KMS-11 (cell line): ENCODE measurements at regions not wholly inside any gene's neighbourhood (a gene's known extent, or its start where the extent isn't known, plus 50 kb on each side); places are given as distances from the start of the nearest gene placed in this dataset.
"Not testable (repeated sequence)": the region's sequence is repeated elsewhere in the genome, so short reads cannot be mapped to it uniquely, and the experiment has no call there.

Experiments
- H2AFZ ChIP-seq: fragments of 200-600 bp; sonication (generic); 2 replicates; pipeline ENCODE4 v1.6.1; 2016; ENCODE audit warnings: antibody characterized with exemption, mixed run types, low read depth
- H3K27ac ChIP-seq: fragments of 200-600 bp; sonication (generic); 2 replicates; pipeline ENCODE4 v1.6.1; 2016; ENCODE audit warnings: mild to moderate bottlenecking, mixed run types
- H3K27me3 ChIP-seq: fragments of 200-600 bp; sonication (generic); 2 replicates; pipeline ENCODE4 v1.6.1; 2017; ENCODE audit warnings: mild to moderate bottlenecking, low read depth, mixed run types, moderate library complexity; ENCODE audit not compliant: insufficient read depth
- H3K36me3 ChIP-seq: fragments of 200-600 bp; sonication (generic); 2 replicates; pipeline ENCODE4 v1.6.1; 2017; ENCODE audit warnings: mild to moderate bottlenecking, mixed run types; ENCODE audit not compliant: insufficient read depth
- H3K4me1 ChIP-seq: fragments of 200-600 bp; sonication (generic); 2 replicates; pipeline ENCODE4 v1.6.1; 2016; ENCODE audit warnings: mild to moderate bottlenecking, low read depth, mixed run types; ENCODE audit not compliant: poor library complexity, severe bottlenecking
- H3K4me2 ChIP-seq: fragments of 200-600 bp; sonication (generic); 2 replicates; pipeline ENCODE4 v1.7.0; 2016; ENCODE audit warnings: mild to moderate bottlenecking, mixed run types
- H3K4me3 ChIP-seq: fragments of 200-600 bp; sonication (generic); IDR thresholded peaks from 2 replicates; pipeline ENCODE4 v1.6.1; 2017; ENCODE audit warnings: low read depth, low read length, mixed read lengths; ENCODE audit not compliant: insufficient read depth
- H3K79me2 ChIP-seq: fragments of 200-600 bp; sonication (generic); 2 replicates; pipeline ENCODE4 v1.6.1; 2016; ENCODE audit warnings: low read depth, mixed run types; ENCODE audit not compliant: insufficient read depth
- H3K9ac ChIP-seq: fragments of 200-600 bp; sonication (generic); 2 replicates; pipeline ENCODE4 v1.6.1; 2016; ENCODE audit warnings: mild to moderate bottlenecking, mixed run types
- H4K20me1 ChIP-seq: fragments of 200-600 bp; sonication (generic); 2 replicates; pipeline ENCODE4 v1.6.1; 2016; ENCODE audit warnings: mild to moderate bottlenecking, mixed run types; ENCODE audit not compliant: insufficient read depth
- CTCF ChIP-seq: fragments of 200-600 bp; sonication (generic); conservative IDR thresholded peaks from 2 replicates; pipeline ENCODE4 v1.6.1; 2017; ENCODE audit warnings: low read depth, mild to moderate bottlenecking, antibody characterized with exemption, low read length, moderate library complexity, mixed read lengths

DNA sequence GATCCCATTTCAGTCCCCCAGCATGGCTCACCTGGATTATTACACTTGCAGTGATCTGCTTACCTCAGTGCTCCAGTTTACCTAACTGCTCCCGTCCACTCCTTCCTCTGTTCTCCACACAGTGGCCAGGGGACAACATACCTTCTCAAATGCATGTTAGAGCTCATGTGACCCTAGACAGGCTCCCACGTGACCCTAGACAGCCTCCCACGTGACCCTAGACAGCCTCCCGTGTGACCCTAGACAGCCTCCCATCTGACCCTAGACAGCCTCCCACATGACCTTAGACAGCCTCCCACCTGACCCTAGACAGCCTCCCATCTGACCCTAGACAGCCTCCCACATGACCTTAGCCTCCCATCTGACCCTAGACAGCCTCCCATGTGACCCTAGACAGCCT lies 226.0 kb upstream of the TMEM132C start:
- no peak overlapping the region for H3K4me3 ChIP-seq
- TF ChIP-seq CTCF, result no peak
- no peak overlapping the region for H2AFZ ChIP-seq
- no peaks in the 10 kb centered on the region for H3K36me3 ChIP-seq
- no peaks in the 10 kb centered on the region for H3K27me3 ChIP-seq
- no peak overlapping the region for H3K9ac ChIP-seq
- H4K20me1 ChIP-seq, result no peaks in the 10 kb centered on the region
- H3K4me1 ChIP-seq, result peaks cover 5% of the 10 kb centered on the region
- no peaks in the 10 kb centered on the region for H3K79me2 ChIP-seq
- no peak overlapping the region for H3K4me2 ChIP-seq
- H3K27ac ChIP-seq, result no peak overlapping the region

DNA sequence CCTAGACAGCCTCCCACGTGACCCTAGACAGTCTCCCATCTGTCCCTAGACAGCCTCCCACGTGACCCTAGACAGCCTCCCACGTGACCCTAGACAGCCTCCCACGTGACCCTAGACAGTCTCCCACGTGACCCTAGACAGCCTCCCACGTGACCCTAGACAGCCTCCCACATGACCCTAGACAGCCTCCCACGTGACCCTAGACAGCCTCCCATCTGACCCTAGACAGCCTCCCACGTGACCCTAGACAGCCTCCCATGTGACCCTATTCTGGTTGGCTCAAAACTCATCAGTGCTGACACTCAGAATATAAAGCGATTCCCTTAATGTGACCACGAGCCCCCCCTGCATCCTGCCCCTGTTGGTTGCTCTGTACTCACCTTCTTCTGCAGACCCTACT lies 224.7 kb upstream of the TMEM132C start:
- not testable (repeated sequence) for H4K20me1 ChIP-seq, H3K4me2 ChIP-seq, H3K36me3 ChIP-seq, H2AFZ ChIP-seq, H3K9ac ChIP-seq, H3K4me3 ChIP-seq, H3K27ac ChIP-seq, H3K79me2 ChIP-seq, H3K27me3 ChIP-seq
- H3K4me1 ChIP-seq, result peaks cover 18% of the 10 kb centered on the region

DNA sequence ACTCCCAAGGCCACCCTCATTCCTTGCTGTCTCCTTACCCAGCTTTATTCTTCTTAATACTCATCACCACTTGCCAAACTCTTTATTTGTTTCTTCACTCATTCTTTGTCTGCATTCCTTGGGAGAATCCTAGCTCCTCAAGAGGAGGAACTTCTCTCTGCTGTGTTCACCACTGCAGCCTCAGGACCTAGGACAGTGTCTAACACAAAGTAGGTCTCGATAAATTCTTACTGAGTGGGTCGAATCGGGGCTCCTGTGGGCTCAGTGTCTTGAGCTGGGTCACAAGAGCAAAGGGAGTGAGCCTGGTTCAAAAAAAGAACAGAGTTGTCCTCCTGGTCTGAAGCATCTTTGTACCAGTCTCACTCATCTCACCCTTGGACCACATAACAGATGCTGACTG lies 224.1 kb upstream of the TMEM132C start:
- Histone ChIP-seq H3K27ac (no peak overlapping the region), H3K79me2 (no peaks in the 10 kb centered on the region), H3K9ac (no peak overlapping the region), H4K20me1 (no peaks in the 10 kb centered on the region), H3K27me3 (no peaks in the 10 kb centered on the region), H3K4me1 (peaks cover 24% of the 10 kb centered on the region), H3K4me2 (no peak overlapping the region), H3K36me3 (no peaks in the 10 kb centered on the region), H3K4me3 (no peak overlapping the region), H2AFZ (no peak overlapping the region)
- TF ChIP-seq CTCF, result no peak

GRCh38 chr12:128043317-128043716 lies 223.7 kb upstream of the TMEM132C start:
- Histone ChIP-seq H3K79me2 (no peaks in the 10 kb centered on the region), H2AFZ (no peak overlapping the region), H3K27ac (no peak overlapping the region), H3K27me3 (no peaks in the 10 kb centered on the region), H3K4me2 (no peak overlapping the region), H3K4me1 (peaks cover 29% of the 10 kb centered on the region), H3K4me3 (no peak overlapping the region), H4K20me1 (no peaks in the 10 kb centered on the region), H3K36me3 (no peaks in the 10 kb centered on the region), H3K9ac (no peak overlapping the region)
- TF ChIP-seq CTCF, result no peak

DNA sequence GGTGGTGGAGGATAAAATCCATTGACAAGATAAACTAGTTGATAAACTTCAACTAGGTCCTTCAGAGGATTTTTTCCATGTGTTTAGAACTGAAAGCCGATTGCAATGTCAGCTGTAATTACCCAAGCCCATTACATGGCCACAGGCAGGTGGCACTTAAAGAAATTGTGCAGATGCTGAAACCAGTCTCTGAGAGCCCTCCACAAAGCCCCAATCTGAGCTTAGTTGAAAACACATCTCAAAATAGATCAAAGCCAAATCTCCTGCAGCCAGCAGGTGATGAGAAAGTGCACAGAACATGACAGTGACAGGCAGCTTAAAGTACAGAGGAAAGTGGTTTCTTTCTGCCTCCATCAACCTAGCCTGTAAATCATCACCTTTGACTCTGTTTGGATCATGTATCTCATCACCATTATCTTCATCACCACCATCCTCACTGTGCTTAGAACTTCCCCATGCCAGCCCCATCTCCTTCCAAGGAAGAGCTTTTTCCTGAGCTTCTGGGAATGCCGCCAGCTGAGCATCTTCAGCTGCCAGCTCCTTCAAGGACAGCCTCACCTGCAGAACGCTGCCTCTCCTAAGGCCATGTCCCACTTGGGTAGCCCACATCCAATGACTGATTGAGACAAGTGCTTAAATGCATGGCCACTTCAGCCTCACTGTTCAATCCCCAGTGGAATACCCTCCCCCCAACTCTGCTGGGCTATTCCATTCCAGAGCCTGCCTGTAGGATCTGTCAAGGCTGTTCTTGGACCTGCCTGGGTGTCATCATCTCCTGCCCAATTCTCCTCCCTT lies 219.5 kb upstream of the TMEM132C start:
- peak overlapping the region; percentile 55; the same call in 1 of the 2 replicates for H3K27ac ChIP-seq

More for the DNA sequence above, 219.5 kb upstream of the TMEM132C start:
- no peak overlapping the region; the same call in 1 of the 2 replicates for H3K9ac ChIP-seq
- no peaks in the 10 kb centered on the region for H3K36me3 ChIP-seq
- peak overlapping the region; percentile 39; the same call in 1 of the 2 replicates for H3K4me2 ChIP-seq
- no peak overlapping the region for H3K4me3 ChIP-seq
- no peaks in the 10 kb centered on the region for H3K79me2 ChIP-seq
- TF ChIP-seq CTCF, result no peak
- no peaks in the 10 kb centered on the region for H4K20me1 ChIP-seq
- H3K4me1 ChIP-seq, result peaks cover 33% of the 10 kb centered on the region
- H3K27me3 ChIP-seq, result no peaks in the 10 kb centered on the region
- H2AFZ ChIP-seq, result no peak overlapping the region
